BLaER1 (cell line): ENCODE measurements at regions not wholly inside any gene's neighbourhood (a gene's known extent, or its start where the extent isn't known, plus 50 kb on each side); places are given as distances from the start of the nearest gene placed in this dataset.

ENCODE experiments used
- H3K27ac ChIP-seq: shearing (Covaris generic); formaldehyde crosslinking; 2 replicates; pipeline ENCODE4 v1.8.1; 2022
- H3K27me3 ChIP-seq: shearing (Covaris generic); formaldehyde crosslinking; 2 replicates; pipeline ENCODE4 v1.8.1; 2022
- H3K36me3 ChIP-seq: shearing (Covaris generic); formaldehyde crosslinking; 2 replicates; pipeline ENCODE4 v1.8.1; 2022
- H3K4me1 ChIP-seq: shearing (Covaris generic); formaldehyde crosslinking; 2 replicates; pipeline ENCODE4 v1.8.1; 2022
- H3K4me2 ChIP-seq: shearing (Covaris generic); formaldehyde crosslinking; 2 replicates; pipeline ENCODE4 v1.8.1; 2022
- H3K4me3 ChIP-seq: shearing (Covaris generic); formaldehyde crosslinking; 2 replicates; pipeline ENCODE4 v1.8.1; 2022
- H3K9ac ChIP-seq: shearing (Covaris generic); formaldehyde crosslinking; 2 replicates; pipeline ENCODE4 v1.8.1; 2022
- H3K9me3 ChIP-seq: shearing (Covaris generic); formaldehyde crosslinking; 2 replicates; pipeline ENCODE4 v1.8.1; 2022
- H4K20me1 ChIP-seq: shearing (Covaris generic); formaldehyde crosslinking; 2 replicates; pipeline ENCODE4 v1.8.1; 2022
- Cebpa-rat ChIP-seq: shearing (Covaris generic); IDR thresholded peaks from 2 replicates; pipeline ENCODE4 v1.8.1; 2022

- Histone ChIP-seq H3K9ac (no peak overlapping the region), H3K4me1 (peaks cover 20% of the 10 kb centered on the region), H3K4me2 (peak overlapping the region; percentile 48), H3K27ac (peak overlapping the region; percentile 30; the same call in 1 of the 2 replicates), H3K4me3 (no peak overlapping the region), H4K20me1 (no peaks in the 10 kb centered on the region), H3K27me3 (no peaks in the 10 kb centered on the region), H3K36me3 (no peaks in the 10 kb centered on the region), H3K9me3 (no peaks in the 10 kb centered on the region)
- no peak for TF ChIP-seq Cebpa-rat
These were observed 140.3 kb downstream of the FOXD2 start for GRCh38 chr1:47578026-47578720.

DNA sequence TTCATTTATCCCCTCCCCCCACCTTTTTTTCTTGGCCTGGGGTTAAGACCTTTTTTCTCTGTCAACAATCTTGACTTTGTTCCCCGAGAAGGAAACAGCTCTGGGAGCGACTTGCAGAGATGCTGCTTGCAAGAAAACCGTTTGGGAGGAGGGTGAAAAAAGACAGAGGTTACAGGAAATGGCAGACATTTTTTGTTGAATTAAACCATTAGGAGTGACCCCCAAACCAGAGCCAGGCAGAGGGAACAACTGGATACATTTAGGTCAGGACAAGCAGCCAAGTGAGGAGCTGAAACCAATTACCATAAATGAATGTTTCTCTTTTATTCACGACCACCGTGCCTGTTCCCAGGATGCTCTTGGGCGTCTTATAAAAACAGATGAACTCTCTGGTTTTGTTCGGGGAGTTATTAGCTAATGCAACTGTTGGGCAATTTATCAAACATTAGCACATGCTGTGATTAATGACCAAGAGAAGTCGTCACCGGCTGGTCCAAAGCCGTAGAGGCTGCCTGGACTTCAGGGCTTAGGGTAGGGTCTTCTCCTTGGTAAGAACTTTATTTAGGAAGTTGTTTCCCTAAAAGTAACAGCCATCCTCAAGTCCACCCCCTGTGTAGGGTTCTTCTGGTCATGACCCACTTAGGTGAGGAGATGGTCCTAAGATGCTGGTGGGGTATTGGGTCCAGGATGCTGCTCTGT lies 141.0 kb downstream of the FOXD2 start:
- TF ChIP-seq Cebpa-rat, result no peak
- H3K27ac ChIP-seq, result peak overlapping the region; percentile 30; the same call in 1 of the 2 replicates
- peaks cover 27% of the 10 kb centered on the region for H3K4me1 ChIP-seq
- no peak overlapping the region for H3K9ac ChIP-seq
- no peaks in the 10 kb centered on the region for H3K9me3 ChIP-seq
- no peaks in the 10 kb centered on the region for H4K20me1 ChIP-seq
- H3K36me3 ChIP-seq, result no peaks in the 10 kb centered on the region
- no peaks in the 10 kb centered on the region for H3K27me3 ChIP-seq
- H3K4me3 ChIP-seq, result no peak overlapping the region
- peak overlapping the region; percentile 48 for H3K4me2 ChIP-seq

GRCh38 chr1:47579809-47580208 lies 142.0 kb downstream of the FOXD2 start:
- TF ChIP-seq Cebpa-rat, result no peak
- Histone ChIP-seq H3K4me2 (no peak overlapping the region), H3K4me3 (no peak overlapping the region), H3K4me1 (peaks cover 37% of the 10 kb centered on the region), H3K36me3 (no peaks in the 10 kb centered on the region), H4K20me1 (no peaks in the 10 kb centered on the region), H3K9me3 (no peaks in the 10 kb centered on the region), H3K27me3 (no peaks in the 10 kb centered on the region), H3K27ac (no peak overlapping the region), H3K9ac (no peak overlapping the region)

GRCh38 chr1:47580451-47580995 lies 142.7 kb downstream of the FOXD2 start:
- H3K4me2 ChIP-seq, result no peak overlapping the region
- H3K27me3 ChIP-seq, result no peaks in the 10 kb centered on the region
- no peaks in the 10 kb centered on the region for H4K20me1 ChIP-seq
- TF ChIP-seq Cebpa-rat, result no peak
- no peak overlapping the region for H3K4me3 ChIP-seq
- H3K4me1 ChIP-seq, result peaks cover 44% of the 10 kb centered on the region
- H3K36me3 ChIP-seq, result no peaks in the 10 kb centered on the region
- no peaks in the 10 kb centered on the region for H3K9me3 ChIP-seq
- H3K27ac ChIP-seq, result peak overlapping the region; percentile 11; the same call in 1 of the 2 replicates
- no peak overlapping the region for H3K9ac ChIP-seq

DNA sequence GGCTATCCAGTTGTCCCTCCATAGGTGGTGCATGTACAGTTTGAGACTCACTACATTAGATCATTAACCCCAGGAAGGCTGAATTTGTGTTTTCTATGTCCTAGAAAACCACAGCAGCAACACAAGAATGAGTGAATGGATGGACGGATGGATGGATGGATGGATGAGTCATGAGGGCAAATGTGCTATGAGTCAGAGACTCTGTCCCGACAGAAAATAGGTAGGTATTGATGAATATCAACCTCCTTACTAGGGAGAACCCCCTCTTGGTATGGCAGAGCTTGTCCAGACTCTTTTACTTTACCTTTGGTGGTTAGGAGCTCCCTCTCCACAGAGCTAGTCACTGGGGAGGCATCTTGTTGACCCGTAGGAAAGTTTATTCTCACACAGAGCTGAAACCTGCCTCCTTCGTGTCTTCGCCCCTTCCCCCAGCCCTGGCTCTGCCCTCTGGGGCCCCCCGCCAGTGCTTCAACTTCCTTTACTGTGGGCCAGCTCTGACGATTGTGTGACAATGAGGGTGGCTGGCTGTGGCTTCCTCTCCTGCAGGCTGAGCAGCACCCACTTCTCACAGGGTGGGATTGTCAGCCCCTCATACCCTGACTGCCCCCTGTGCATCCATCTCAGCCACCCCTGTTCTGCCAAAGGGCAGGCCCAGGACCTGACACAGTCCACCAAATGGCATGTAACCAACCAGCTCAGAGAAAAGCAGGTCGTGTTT lies 145.2 kb downstream of the FOXD2 start:
- H3K4me3 ChIP-seq, result peak overlapping the region; percentile 20; the same call in 1 of the 2 replicates
- H3K27ac ChIP-seq, result peak overlapping the region; percentile 66
- H3K36me3 ChIP-seq, result no peaks in the 10 kb centered on the region
- H3K27me3 ChIP-seq, result no peaks in the 10 kb centered on the region
- no peaks in the 10 kb centered on the region for H3K9me3 ChIP-seq
- H3K4me1 ChIP-seq, result peaks cover 60% of the 10 kb centered on the region
- TF ChIP-seq Cebpa-rat, result no peak
- no peaks in the 10 kb centered on the region for H4K20me1 ChIP-seq
- peak overlapping the region; percentile 60 for H3K9ac ChIP-seq
- peak overlapping the region; percentile 80 for H3K4me2 ChIP-seq

- Histone ChIP-seq H3K36me3 (no peaks in the 10 kb centered on the region), H3K27me3 (no peaks in the 10 kb centered on the region), H3K4me2 (peak overlapping the region; percentile 80), H3K4me1 (peaks cover 63% of the 10 kb centered on the region), H3K9ac (0 out of 2 replicates have a peak overlapping the region, but pooled peaks have one; percentile 6), H3K4me3 (no peak overlapping the region), H3K27ac (no peak overlapping the region), H3K9me3 (no peaks in the 10 kb centered on the region), H4K20me1 (no peaks in the 10 kb centered on the region)
- TF ChIP-seq Cebpa-rat, result no peak
These were observed 146.4 kb downstream of the FOXD2 start for GRCh38 chr1:47584249-47584648.

DNA sequence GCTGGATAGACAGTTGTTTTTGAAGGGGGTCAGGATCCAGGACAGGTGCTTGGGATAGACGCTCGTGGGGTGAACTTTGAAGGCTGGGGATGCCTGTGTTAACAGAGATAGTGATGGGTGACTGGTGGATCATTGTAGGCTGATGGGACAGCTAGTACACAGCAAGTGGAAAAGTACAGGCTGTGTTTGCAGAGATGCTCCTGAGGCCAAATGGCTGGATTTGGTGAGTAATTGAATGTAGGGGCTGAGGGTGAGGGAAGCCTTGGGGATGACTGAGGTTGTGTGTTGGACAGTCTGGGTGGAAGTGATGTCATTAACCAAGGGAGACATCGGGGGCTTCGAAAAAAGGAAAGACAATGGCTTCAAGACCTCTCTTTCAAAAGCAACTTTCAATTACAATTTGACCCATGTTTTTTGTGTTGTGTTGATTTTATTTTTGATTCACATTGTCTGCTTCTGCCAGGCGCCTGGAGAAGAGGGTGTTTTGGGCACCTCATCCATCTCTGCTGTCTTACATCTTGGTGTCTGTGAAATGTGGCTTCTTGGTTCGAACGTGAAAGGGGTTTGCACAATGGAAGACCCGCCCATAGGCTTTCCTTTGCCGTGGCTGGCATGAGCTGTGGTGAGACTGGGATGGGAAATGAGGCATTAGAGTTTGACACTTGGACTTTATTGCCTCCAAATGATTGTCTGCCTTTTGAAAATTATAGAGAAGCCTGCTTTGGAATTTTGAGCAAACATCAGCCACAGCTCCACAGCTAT lies 147.5 kb downstream of the FOXD2 start:
- TF ChIP-seq Cebpa-rat, result no peak

DNA sequence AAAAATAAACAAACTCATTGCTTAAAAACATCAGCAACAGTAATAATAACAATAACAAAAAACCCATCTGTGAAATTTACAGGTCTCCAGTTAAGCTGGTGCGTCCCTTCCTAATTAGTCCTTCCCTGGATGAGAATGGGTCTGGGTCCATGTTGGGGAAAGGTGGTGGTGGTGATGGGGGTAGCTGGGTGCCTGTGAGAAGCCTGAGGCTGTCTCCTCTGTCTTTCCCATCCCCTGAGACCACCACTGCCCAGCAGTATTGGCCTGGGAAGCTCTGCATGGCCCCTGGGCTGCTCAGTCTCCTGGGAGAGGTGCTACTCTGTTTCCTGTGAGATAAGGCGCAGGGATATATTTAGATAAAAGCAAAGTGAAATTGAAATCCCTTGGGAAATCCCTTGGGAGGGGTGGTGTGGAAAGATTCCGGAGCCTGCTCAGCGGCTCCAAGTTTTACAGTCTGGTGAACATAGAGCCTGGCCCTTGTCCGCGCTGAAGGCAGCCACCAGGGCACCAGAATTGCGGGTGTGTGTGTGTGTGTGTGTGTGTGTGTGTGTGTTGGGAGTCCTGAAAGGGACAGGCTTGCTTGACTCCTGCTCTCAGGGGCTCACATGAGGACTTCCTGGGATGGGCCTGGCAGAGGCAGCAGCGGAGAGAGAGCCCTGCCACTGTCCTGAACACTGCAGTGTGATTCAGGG lies 150.2 kb downstream of the FOXD2 start:
- Histone ChIP-seq H3K36me3 (no peaks in the 10 kb centered on the region), H3K4me3 (no peak overlapping the region), H3K27me3 (no peaks in the 10 kb centered on the region), H4K20me1 (no peaks in the 10 kb centered on the region), H3K27ac (peak overlapping the region; percentile 61), H3K4me2 (peak overlapping the region; percentile 99), H3K9me3 (no peaks in the 10 kb centered on the region), H3K4me1 (peaks cover 93% of the 10 kb centered on the region), H3K9ac (peak overlapping the region; percentile 61; the same call in 1 of the 2 replicates)
- TF ChIP-seq Cebpa-rat, result no peak

More for the DNA sequence above, 147.5 kb downstream of the FOXD2 start:
- no peaks in the 10 kb centered on the region for H3K27me3 ChIP-seq
- H3K4me2 ChIP-seq, result 0 out of 2 replicates have a peak overlapping the region, but pooled peaks have one; percentile 7
- no peak overlapping the region for H3K27ac ChIP-seq
- H4K20me1 ChIP-seq, result no peaks in the 10 kb centered on the region
- H3K4me1 ChIP-seq, result peaks cover 73% of the 10 kb centered on the region
- H3K9ac ChIP-seq, result no peak overlapping the region
- H3K4me3 ChIP-seq, result no peak overlapping the region
- no peaks in the 10 kb centered on the region for H3K36me3 ChIP-seq
- no peaks in the 10 kb centered on the region for H3K9me3 ChIP-seq
